Neural progenitor cell (in vitro differentiated cells): ENCODE measurements at regions not wholly inside any gene's neighbourhood (a gene's known extent, or its start where the extent isn't known, plus 50 kb on each side); places are given as distances from the start of the nearest gene placed in this dataset.
"Not testable (repeated sequence)": the region's sequence is repeated elsewhere in the genome, so short reads cannot be mapped to it uniquely, and the experiment has no call there.

ENCODE experiments used
- CTCF ChIP-seq: fragments of 200-600 bp; sonication (generic); IDR thresholded peaks from 2 replicates; pipeline ENCODE4 v1.5.1; 2017; ENCODE audit warnings: antibody characterized with exemption, mild to moderate bottlenecking
- EZH2 ChIP-seq: fragments of 200-600 bp; sonication (generic); IDR thresholded peaks from 2 replicates; pipeline ENCODE4 v1.6.1; 2017; ENCODE audit warnings: antibody characterized with exemption, mild to moderate bottlenecking, moderate library complexity

GRCh38 chr12:47608671-47609070 lies 97.2 kb downstream of the RPAP3 start:
- TF ChIP-seq CTCF, EZH2: not testable (repeated sequence)
